ENCODE measurements at regions not wholly inside any gene's neighbourhood (a gene's known extent, or its start where the extent isn't known, plus 50 kb on each side); places are given as distances from the start of the nearest gene placed in this dataset.

DNA sequence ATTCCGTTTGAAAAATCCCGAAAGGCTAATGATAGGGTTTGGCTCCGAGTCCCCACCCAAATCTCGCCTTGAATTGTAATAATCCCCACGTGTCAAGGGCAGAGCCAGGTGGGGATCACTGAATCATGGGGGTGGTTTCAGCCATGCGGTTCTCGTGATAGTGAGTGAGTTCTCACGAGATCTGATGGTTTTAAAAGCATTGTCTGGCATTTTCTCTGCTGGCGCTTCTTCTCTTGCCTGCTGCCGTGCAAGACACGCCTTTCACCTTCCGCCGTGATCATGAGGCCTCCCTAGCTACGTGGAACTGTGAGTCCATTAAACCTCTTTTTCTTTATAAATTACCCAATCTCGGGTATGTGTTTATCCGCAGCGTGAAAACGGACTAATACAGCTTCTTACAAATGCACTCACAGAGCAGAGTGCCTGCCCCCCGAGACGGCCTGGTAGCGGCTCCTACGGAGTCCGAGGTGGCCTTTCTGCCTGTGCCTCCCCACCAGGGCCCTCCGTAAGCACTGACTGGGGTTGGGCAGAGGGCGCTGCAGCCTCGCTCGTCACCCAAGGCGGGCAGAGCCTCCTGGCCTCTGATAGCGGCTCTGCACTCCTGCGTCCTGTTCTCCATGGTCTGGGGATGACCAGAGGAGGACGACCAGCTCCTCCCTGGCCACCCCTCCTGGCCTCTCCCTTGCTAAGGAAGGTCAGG lies 131.7 kb downstream of the FOXL1 start:
- no peaks in the 10 kb centered on the region for H3K36me3 ChIP-seq (replicated peaks; ENCODE audit: insufficient read depth, low read length)
- H3K9me2 ChIP-seq (replicated peaks; ENCODE audit: insufficient read depth, low read length): no peaks in the 10 kb centered on the region
- H3K9ac ChIP-seq (ENCODE audit: low read length): no peak overlapping the region
- no peak overlapping the region for H3K27ac ChIP-seq (ENCODE audit: low read length)
- H2AFZ ChIP-seq (ENCODE audit: low read length): no peak overlapping the region
- TF ChIP-seq EZH2phosphoT487 (IDR thresholded peaks at IDR 0.05; ENCODE audit: low read length): no peak
- no peak for TF ChIP-seq EZH2 (optimal IDR thresholded peaks at IDR 0.05; ENCODE audit: low read depth, low read length)
- TF ChIP-seq, protein P1, sequence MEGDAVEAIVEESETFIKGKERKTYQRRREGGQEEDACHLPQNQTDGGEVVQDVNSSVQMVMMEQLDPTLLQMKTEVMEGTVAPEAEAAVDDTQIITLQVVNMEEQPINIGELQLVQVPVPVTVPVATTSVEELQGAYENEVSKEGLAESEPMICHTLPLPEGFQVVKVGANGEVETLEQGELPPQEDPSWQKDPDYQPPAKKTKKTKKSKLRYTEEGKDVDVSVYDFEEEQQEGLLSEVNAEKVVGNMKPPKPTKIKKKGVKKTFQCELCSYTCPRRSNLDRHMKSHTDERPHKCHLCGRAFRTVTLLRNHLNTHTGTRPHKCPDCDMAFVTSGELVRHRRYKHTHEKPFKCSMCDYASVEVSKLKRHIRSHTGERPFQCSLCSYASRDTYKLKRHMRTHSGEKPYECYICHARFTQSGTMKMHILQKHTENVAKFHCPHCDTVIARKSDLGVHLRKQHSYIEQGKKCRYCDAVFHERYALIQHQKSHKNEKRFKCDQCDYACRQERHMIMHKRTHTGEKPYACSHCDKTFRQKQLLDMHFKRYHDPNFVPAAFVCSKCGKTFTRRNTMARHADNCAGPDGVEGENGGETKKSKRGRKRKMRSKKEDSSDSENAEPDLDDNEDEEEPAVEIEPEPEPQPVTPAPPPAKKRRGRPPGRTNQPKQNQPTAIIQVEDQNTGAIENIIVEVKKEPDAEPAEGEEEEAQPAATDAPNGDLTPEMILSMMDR (IDR thresholded peaks at IDR 0.05; ENCODE audit: low read length): no peak
- H3K4me1 ChIP-seq (ENCODE audit: low read length): no peaks in the 10 kb centered on the region
- no peak overlapping the region for H3K4me3 ChIP-seq (ENCODE audit: low read length)
- DNase-seq: no peak
- no peaks in the 10 kb centered on the region for H3K9me3 ChIP-seq (replicated peaks; ENCODE audit: insufficient read depth, low read length)
- H3F3A ChIP-seq (ENCODE audit: insufficient read depth, low read length): no peaks in the 10 kb centered on the region
- no peak overlapping the region for H3K4me2 ChIP-seq (ENCODE audit: low read depth, low read length)
- H3K27me3 ChIP-seq (replicated peaks; ENCODE audit: insufficient read depth, low read length): peaks cover 23% of the 10 kb centered on the region
- H4K20me1 ChIP-seq (ENCODE audit: insufficient read depth, low read length): no peaks in the 10 kb centered on the region
- H3K79me2 ChIP-seq (ENCODE audit: low read length): no peaks in the 10 kb centered on the region

DNA sequence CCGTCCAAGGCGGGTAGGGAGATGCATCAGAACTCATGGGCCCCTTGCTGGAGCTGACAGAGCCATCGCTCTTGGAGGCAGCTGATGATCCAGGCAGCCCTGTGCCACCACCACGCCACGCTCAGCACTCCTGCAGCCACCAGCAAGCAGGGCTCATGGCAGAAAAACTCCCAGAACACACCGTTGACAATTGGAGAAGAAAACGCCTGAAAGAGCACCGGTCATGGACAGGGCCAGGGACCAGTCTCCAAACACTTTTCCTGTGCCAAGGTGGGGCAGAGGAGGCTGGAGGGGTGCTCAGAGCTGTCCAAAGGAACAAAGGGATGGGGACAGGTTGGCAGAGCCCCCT lies 132.2 kb downstream of the FOXL1 start:
- Histone ChIP-seq H3K36me3 (replicated peaks; ENCODE audit: insufficient read depth, low read length) (no peaks in the 10 kb centered on the region), H3K9ac (ENCODE audit: low read length) (no peak overlapping the region), H3K9me2 (replicated peaks; ENCODE audit: insufficient read depth, low read length) (no peaks in the 10 kb centered on the region), H3K4me2 (ENCODE audit: low read depth, low read length) (no peak overlapping the region), H3K27ac (ENCODE audit: low read length) (no peak overlapping the region), H2AFZ (ENCODE audit: low read length) (no peak overlapping the region), H3F3A (ENCODE audit: insufficient read depth, low read length) (no peaks in the 10 kb centered on the region), H4K20me1 (ENCODE audit: insufficient read depth, low read length) (no peaks in the 10 kb centered on the region), H3K9me3 (replicated peaks; ENCODE audit: insufficient read depth, low read length) (no peaks in the 10 kb centered on the region), H3K27me3 (replicated peaks; ENCODE audit: insufficient read depth, low read length) (peaks cover 23% of the 10 kb centered on the region), H3K4me3 (ENCODE audit: low read length) (no peak overlapping the region), H3K4me1 (ENCODE audit: low read length) (no peaks in the 10 kb centered on the region), H3K79me2 (ENCODE audit: low read length) (no peaks in the 10 kb centered on the region)
- DNase-seq: no peak
- TF ChIP-seq EZH2 (optimal IDR thresholded peaks at IDR 0.05; ENCODE audit: low read depth, low read length) (no peak), EZH2phosphoT487 (IDR thresholded peaks at IDR 0.05; ENCODE audit: low read length) (no peak)
- TF ChIP-seq, protein P1 (IDR thresholded peaks at IDR 0.05; ENCODE audit: low read length): no peak

DNA sequence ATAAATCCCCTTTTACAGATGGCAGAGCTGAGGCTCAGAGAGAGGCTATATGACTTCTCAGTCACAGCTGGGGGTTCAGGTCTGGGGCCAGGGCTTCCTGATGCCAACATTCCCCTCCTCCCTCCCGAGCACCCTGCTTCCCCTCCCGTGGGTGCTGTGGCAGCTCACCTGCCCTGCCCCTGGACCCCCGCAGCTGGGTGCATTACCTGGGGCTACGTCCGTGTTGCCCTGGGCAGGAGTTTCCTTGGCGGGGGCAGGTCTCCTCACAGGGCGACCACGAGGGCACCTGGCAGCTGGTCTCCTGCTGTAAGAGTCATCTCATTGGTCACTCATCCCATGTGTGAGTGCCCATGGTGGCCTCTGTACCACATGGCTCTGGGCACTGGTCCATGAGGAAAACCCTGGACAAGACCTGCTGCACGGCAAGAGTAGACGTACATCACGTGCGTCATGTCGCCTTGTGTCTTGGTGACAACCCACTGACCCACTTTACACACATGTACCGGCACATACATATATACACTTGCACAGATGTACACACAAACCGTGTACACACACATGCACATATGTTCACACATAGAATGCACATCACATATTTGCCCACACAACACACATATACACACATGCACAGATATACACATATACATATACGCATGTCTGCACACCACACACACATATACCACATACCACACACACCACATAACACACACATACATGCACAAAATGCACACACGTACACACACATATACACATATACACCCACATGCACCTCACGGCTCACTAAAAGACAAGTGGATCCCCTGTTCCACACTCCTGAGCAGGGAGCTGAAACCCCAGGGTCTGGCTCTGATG lies 134.0 kb downstream of the FOXL1 start:
- no peaks in the 10 kb centered on the region for H3K4me1 ChIP-seq (ENCODE audit: low read length)
- H3K27me3 ChIP-seq (replicated peaks; ENCODE audit: insufficient read depth, low read length): peaks cover 23% of the 10 kb centered on the region
- no peak overlapping the region for H3K4me3 ChIP-seq (ENCODE audit: low read length)
- DNase-seq: no peak
- no peaks in the 10 kb centered on the region for H3K79me2 ChIP-seq (ENCODE audit: low read length)
- H4K20me1 ChIP-seq (ENCODE audit: insufficient read depth, low read length): no peaks in the 10 kb centered on the region
- no peak overlapping the region for H3K9ac ChIP-seq (ENCODE audit: low read length)
- H3F3A ChIP-seq (ENCODE audit: insufficient read depth, low read length): no peaks in the 10 kb centered on the region
- H3K4me2 ChIP-seq (ENCODE audit: low read depth, low read length): no peak overlapping the region
- no peak overlapping the region for H2AFZ ChIP-seq (ENCODE audit: low read length)
- no peaks in the 10 kb centered on the region for H3K9me2 ChIP-seq (replicated peaks; ENCODE audit: insufficient read depth, low read length)
- no peaks in the 10 kb centered on the region for H3K36me3 ChIP-seq (replicated peaks; ENCODE audit: insufficient read depth, low read length)
- no peak overlapping the region for H3K27ac ChIP-seq (ENCODE audit: low read length)
- TF ChIP-seq EZH2phosphoT487 (IDR thresholded peaks at IDR 0.05; ENCODE audit: low read length) (no peak), EZH2 (optimal IDR thresholded peaks at IDR 0.05; ENCODE audit: low read depth, low read length) (no peak)
- TF ChIP-seq, protein P1 (IDR thresholded peaks at IDR 0.05; ENCODE audit: low read length): no peak
- H3K9me3 ChIP-seq (replicated peaks; ENCODE audit: insufficient read depth, low read length): no peaks in the 10 kb centered on the region
